Right lobe of liver (tissue), 6 donors: ENCODE measurements at regions not wholly inside any gene's neighbourhood (a gene's known extent, or its start where the extent isn't known, plus 50 kb on each side); places are given as distances from the start of the nearest gene placed in this dataset.

ENCODE experiments used
- ATAC-seq, 4 donors: fragments of 200-7000 bp; cut with Tn5 transposase; one replicate each; pipeline ENCODE4 v1.9.1; 2020; ENCODE audit warnings: mild to moderate bottlenecking in 4 of 4, moderate library complexity in 4 of 4
- DNase-seq, 3 donors: peaks; one replicate each; pipeline ENCODE4 v3.0.0-alpha.2; 2020
- H3K27ac ChIP-seq, 3 donors: fragments of 200-600 bp; one replicate each; pipeline ENCODE4 v1.8.0; 2022
- H3K27me3 ChIP-seq, 2 donors: fragments of 200-600 bp; one replicate each; pipeline ENCODE4 v1.8.0; 2022
- H3K36me3 ChIP-seq, 4 donors: fragments of 200-600 bp; sonication (generic) in 1 of 4; one replicate each; pipeline versions ENCODE4 v1.5.1 to v1.8.0; 2017 to 2022; ENCODE audit warnings: control low read depth in 1 of 4
- H3K4me1 ChIP-seq, 4 donors: fragments of 200-600 bp; sonication (generic) in 1 of 4; one replicate each; pipeline versions ENCODE4 v1.5.1 to v1.8.0; 2017 to 2022; ENCODE audit warnings: control low read depth in 1 of 4
- H3K4me3 ChIP-seq, 3 donors: fragments of 200-600 bp; one replicate each; pipeline ENCODE4 v1.8.0; 2022
- H3K9me3 ChIP-seq, 4 donors: fragments of 200-600 bp; sonication (generic) in 1 of 4; one replicate each; pipeline versions ENCODE4 v1.5.1 to v1.8.0; 2017 to 2022; ENCODE audit warnings: control low read depth in 1 of 4
- POLR2A ChIP-seq: fragments of 450-650 bp; IDR thresholded peaks from one replicate; pipeline ENCODE4 v1.6.1; 2017; ENCODE audit warnings: antibody characterized with exemption, mild to moderate bottlenecking
- WGBS: methylation state at CpG from one replicate; pipeline ENCODE4 v1.1.6; 2018; ENCODE audit warnings: low coverage, low lambda C conversion rate; ENCODE audit not compliant: insufficient coverage; ENCODE audit errors: missing lambda C conversion rate; 5-methylcytosine and 5-hydroxymethylcytosine counted together
- intact Hi-C, 2 donors: fragments of 100-400 bp; cut with DNase I; formaldehyde crosslinking; loops; one replicate each; pipeline versions ENCODE4 v1.11.2 to v1.14.1; 2022
- TF ChIP-seq, protein P1 (sequence below), 4 donors: fragments of 200-600 bp in 3 of 4; fragments of 450-650 bp in 1 of 4; IDR thresholded peaks; one replicate each; pipeline versions ENCODE4 v1.5.1 to v1.8.0; 2016 to 2022; ENCODE audit warnings: antibody characterized with exemption in 4 of 4, mild to moderate bottlenecking in 2 of 4
- donor health status: DM: no; HTN: yes; CAD: no.
- donor health status: DM: no; HTN: no; CAD: no.
- donor health status: DM: no; HTN: no; CAD: no.
- donor health status: DM: no; HTN: yes; CAD: no.
- donor health status: DM: no; HTN: yes; CAD: no.

DNA sequence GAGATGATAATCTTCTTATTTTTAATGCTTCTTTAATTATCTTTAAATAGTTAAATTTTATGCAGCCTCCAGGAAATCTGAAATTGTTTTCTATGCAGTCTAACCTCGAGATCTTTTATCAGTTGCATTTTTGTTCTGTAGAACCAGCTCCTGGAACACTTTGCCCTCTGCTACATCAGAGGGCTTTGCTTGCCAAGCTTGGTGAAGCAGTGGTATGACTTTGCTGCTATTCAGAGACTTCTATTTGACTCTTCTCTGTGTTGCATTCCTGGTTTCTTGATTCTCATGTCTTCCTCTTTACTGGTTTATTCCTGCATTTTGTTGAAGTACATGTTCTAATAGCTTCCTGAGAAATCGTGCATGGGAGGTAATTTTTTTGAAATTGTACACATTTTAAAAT is 163.7 kb upstream of the TMEM229A start:
- TF ChIP-seq POLR2A = no peak
- WGBS = 20% methylated on average over 2 of the region's 2 CpGs
- Histone ChIP-seq H3K27me3 (no peaks in the 10 kb centered on the region), H3K4me1 (no peaks in the 10 kb centered on the region), H3K27ac (no peak overlapping the region), H3K4me3 (no peak overlapping the region), H3K9me3 (no peaks in the 10 kb centered on the region), H3K36me3 (no peaks in the 10 kb centered on the region)
- DNase-seq (no peak), ATAC-seq (no peak)
- intact Hi-C loops = no loop called here

DNA sequence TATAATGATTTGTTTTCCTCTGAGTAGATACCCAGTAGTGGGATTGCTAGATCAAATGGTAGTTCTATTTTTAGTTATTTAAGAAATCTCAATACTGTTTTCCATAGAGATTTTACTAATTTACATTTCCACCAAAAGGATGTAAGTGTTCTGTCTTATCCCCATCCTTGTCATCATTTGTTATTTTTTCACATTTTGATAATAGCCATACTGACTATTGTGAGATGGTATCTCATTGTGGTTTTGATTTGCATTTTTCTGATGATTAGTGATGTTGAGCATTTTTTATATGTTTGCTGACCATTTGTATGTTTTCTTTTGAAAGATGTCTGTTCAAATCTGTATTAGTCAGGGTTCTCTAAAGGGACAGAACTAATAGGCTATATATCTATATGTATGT is 160.0 kb upstream of the TMEM229A start:
- Histone ChIP-seq H3K27ac (no peak overlapping the region), H3K9me3 (no peaks in the 10 kb centered on the region), H3K27me3 (no peaks in the 10 kb centered on the region), H3K4me1 (no peaks in the 10 kb centered on the region), H3K4me3 (no peak overlapping the region), H3K36me3 (no peaks in the 10 kb centered on the region)
- TF ChIP-seq, protein P1, sequence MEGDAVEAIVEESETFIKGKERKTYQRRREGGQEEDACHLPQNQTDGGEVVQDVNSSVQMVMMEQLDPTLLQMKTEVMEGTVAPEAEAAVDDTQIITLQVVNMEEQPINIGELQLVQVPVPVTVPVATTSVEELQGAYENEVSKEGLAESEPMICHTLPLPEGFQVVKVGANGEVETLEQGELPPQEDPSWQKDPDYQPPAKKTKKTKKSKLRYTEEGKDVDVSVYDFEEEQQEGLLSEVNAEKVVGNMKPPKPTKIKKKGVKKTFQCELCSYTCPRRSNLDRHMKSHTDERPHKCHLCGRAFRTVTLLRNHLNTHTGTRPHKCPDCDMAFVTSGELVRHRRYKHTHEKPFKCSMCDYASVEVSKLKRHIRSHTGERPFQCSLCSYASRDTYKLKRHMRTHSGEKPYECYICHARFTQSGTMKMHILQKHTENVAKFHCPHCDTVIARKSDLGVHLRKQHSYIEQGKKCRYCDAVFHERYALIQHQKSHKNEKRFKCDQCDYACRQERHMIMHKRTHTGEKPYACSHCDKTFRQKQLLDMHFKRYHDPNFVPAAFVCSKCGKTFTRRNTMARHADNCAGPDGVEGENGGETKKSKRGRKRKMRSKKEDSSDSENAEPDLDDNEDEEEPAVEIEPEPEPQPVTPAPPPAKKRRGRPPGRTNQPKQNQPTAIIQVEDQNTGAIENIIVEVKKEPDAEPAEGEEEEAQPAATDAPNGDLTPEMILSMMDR (IDR thresholded peaks at IDR 0.05) = no peak
- no peak for TF ChIP-seq POLR2A
- ATAC-seq (no peak), DNase-seq (no peak)
- intact Hi-C loops = no loop called here

DNA sequence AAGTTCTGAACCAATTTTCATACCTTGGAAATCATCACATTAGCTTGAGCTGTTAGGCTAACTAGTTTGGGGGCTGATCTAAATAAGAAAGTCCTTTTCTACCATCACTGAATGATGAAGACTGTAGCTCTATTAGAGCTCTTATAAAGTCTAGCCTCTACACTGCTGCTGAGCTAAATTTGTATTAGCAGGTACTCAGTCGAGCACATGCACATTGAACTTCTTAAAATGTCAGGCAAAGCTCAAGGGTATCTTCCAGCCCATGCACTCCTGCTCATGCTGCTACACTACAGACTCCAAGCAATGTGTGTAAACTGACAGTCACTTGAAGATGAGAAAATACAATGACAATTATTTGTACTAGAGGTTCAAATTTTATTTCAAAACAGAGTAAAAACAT is 158.8 kb upstream of the TMEM229A start:
- Histone ChIP-seq H3K27me3 (no peaks in the 10 kb centered on the region), H3K36me3 (no peaks in the 10 kb centered on the region), H3K4me3 (no peak overlapping the region), H3K9me3 (no peaks in the 10 kb centered on the region), H3K4me1 (no peaks in the 10 kb centered on the region), H3K27ac (no peak overlapping the region)
- TF ChIP-seq POLR2A = no peak
- TF ChIP-seq, protein P1 (IDR thresholded peaks at IDR 0.05) = no peak
- intact Hi-C loops = no loop called here
- DNase-seq (no peak), ATAC-seq (no peak)
- 21% methylated on average over 1 of the region's 1 CpG for WGBS

DNA sequence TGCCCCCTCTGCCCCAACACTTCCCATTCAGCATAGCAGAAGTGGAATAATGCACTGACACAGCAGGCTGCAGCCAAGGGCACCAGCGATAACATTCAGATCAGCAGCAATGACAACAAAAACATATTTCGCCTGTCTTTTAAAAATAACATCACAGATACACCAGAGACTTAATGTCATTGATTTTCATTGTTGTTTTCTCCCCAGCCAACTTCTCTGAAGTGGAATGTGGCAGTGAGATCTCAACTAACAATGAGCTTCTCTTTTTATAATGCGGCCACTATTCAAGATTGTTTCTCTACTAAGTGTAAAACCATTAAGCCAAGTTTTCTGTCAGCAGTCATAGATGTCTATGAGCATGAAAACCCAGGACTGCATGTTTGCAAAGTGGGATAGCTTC is 158.2 kb upstream of the TMEM229A start:
- H3K4me1 ChIP-seq = no peaks in the 10 kb centered on the region
- TF ChIP-seq, protein P1 (IDR thresholded peaks at IDR 0.05) = no peak
- no peak for TF ChIP-seq POLR2A
- no peaks in the 10 kb centered on the region for H3K36me3 ChIP-seq
- no peaks in the 10 kb centered on the region for H3K27me3 ChIP-seq
- 60% methylated on average over 3 of the region's 3 CpGs for WGBS
- H3K27ac ChIP-seq = no peak overlapping the region
- intact Hi-C loops = no loop called here
- ATAC-seq (no peak), DNase-seq (no peak)
- H3K9me3 ChIP-seq = no peaks in the 10 kb centered on the region
- no peak overlapping the region for H3K4me3 ChIP-seq

DNA sequence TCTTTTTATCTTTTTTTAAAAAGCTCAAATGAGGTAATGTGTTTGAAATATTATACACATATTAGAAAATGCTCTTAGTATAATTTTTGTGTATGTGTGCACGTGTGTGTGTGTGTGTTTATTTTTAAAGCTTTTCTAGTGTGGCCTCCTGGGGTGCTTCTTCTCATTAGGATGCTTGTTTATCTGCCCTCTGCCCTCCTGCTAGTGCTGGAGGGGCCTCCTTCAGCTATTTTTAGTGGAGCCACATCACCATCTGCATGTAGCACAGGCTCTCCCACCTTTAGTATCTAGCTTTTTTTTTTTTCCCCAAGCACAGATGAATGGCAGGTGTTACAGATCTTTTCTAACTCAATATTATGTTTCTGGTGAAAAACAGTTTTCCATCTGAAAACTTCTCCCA is 155.7 kb upstream of the TMEM229A start:
- Histone ChIP-seq H3K4me1 (no peaks in the 10 kb centered on the region), H3K27ac (no peak overlapping the region), H3K4me3 (no peak overlapping the region), H3K36me3 (no peaks in the 10 kb centered on the region), H3K9me3 (no peaks in the 10 kb centered on the region), H3K27me3 (no peaks in the 10 kb centered on the region)
- intact Hi-C loops = no loop called here
- TF ChIP-seq, protein P1 (IDR thresholded peaks at IDR 0.05) = no peak
- TF ChIP-seq POLR2A = no peak
- 6% methylated on average over 1 of the region's 1 CpG for WGBS
- no peak for DNase-seq
- no peak for ATAC-seq
